Small intestine (tissue), 7 donors: ENCODE measurements at regions not wholly inside any gene's neighbourhood (a gene's known extent, or its start where the extent isn't known, plus 50 kb on each side); places are given as distances from the start of the nearest gene placed in this dataset.
A peak's percentile ranks its signal among the peaks of the same experiment; 100 is the strongest.

Experiments
- DNase-seq, 2 donors: peaks; one replicate each; pipeline versions ENCODE4 v3.0.0 to v3.0.0-alpha.2; 2013
- FAIRE-seq: peaks from 2 replicates; lab custom pipeline; 2012; peaks lifted over from hg19 to GRCh38; lab: Jason Lieb, UNC
- H3K27ac ChIP-seq, 3 donors: one replicate each; pipeline ENCODE4 v1.5.1; 2013; ENCODE audit warnings: low read length in 2 of 3, mild to moderate bottlenecking in 2 of 3, control low read depth in 1 of 3, inconsistent platforms in 1 of 3, low read depth in 1 of 3, moderate library complexity in 1 of 3
- H3K27me3 ChIP-seq, 3 donors: one replicate each; pipeline ENCODE4 v1.6.1; 2013; ENCODE audit warnings: low read length in 3 of 3, inconsistent platforms in 1 of 3; ENCODE audit not compliant: control insufficient read depth in 3 of 3, insufficient read depth in 3 of 3
- H3K36me3 ChIP-seq, 3 donors: one replicate each; pipeline ENCODE4 v1.6.1; 2013; ENCODE audit warnings: low read length in 3 of 3, inconsistent platforms in 1 of 3, low read depth in 1 of 3, mild to moderate bottlenecking in 1 of 3, moderate library complexity in 1 of 3; ENCODE audit not compliant: control insufficient read depth in 3 of 3, insufficient read depth in 2 of 3
- H3K4me1 ChIP-seq, 3 donors: one replicate each; pipeline ENCODE4 v1.6.1; 2013; ENCODE audit warnings: low read length in 2 of 3, inconsistent platforms in 1 of 3, low read depth in 1 of 3, mild to moderate bottlenecking in 1 of 3, moderate library complexity in 1 of 3; ENCODE audit not compliant: control insufficient read depth in 3 of 3, insufficient read depth in 2 of 3
- H3K4me3 ChIP-seq, 3 donors: one replicate each; pipeline ENCODE4 v1.5.1; 2013; ENCODE audit warnings: low read length in 3 of 3, control low read depth in 1 of 3, inconsistent platforms in 1 of 3, low read depth in 1 of 3, mild to moderate bottlenecking in 1 of 3, moderate library complexity in 1 of 3
- H3K9me3 ChIP-seq, 2 donors: one replicate each; pipeline ENCODE4 v1.6.1; 2013; ENCODE audit warnings: low read depth in 1 of 2, low read length in 1 of 2; ENCODE audit not compliant: control insufficient read depth in 2 of 2, insufficient read depth in 1 of 2
- WGBS, 3 donors: extraction: QIAGEN DNeasy Blood & Tissue Kit; methylation state at CpG; one replicate each; pipeline ENCODE4 v1.1.7; 2013; 5-methylcytosine and 5-hydroxymethylcytosine counted together
- donor health status: healthy with polysubstance abuse.
- donor health status: control.
- donor health status: control.
- donor health status: Bipolar disorder and iron deficiency.
- donor health status: healthy.

- FAIRE-seq (no peak), DNase-seq (no peak)
- Histone ChIP-seq H3K36me3 (no peaks in the 10 kb centered on the region), H3K27ac (no peak overlapping the region), H3K4me3 (no peak overlapping the region), H3K4me1 (peaks cover 0 to 4% (median 0%) of the 10 kb centered on the region in 3 donors), H3K9me3 (no peaks in the 10 kb centered on the region), H3K27me3 (no peaks in the 10 kb centered on the region)
- 84 to 88% (median 87%) methylated on average over 8 of the region's 8 CpGs for WGBS, 3 donors
Observed at GRCh38 chr14:54166049-54166950, 209.7 kb upstream of the BMP4 start.

GRCh38 chr14:54168489-54168888 is 211.9 kb upstream of the BMP4 start:
- no peak overlapping the region for H3K27ac ChIP-seq
- H3K27me3 ChIP-seq: no peaks in the 10 kb centered on the region
- WGBS, 3 donors: 56 to 82% (median 78%) methylated on average over 4 of the region's 4 CpGs
- H3K36me3 ChIP-seq: no peaks in the 10 kb centered on the region
- H3K4me3 ChIP-seq: no peak overlapping the region
- DNase-seq (no peak), FAIRE-seq (no peak)
- no peaks in the 10 kb centered on the region for H3K9me3 ChIP-seq
- H3K4me1 ChIP-seq: peaks cover 0 to 4% (median 0%) of the 10 kb centered on the region in 3 donors

GRCh38 chr14:54169254-54169924 is 212.8 kb upstream of the BMP4 start:
- FAIRE-seq: no peak
- no peaks in the 10 kb centered on the region for H3K36me3 ChIP-seq
- H3K27me3 ChIP-seq: no peaks in the 10 kb centered on the region
- DNase-seq: no peak
- WGBS, 3 donors: 8 to 44% (median 19%) methylated on average over 4 of the region's 4 CpGs
- H3K9me3 ChIP-seq: no peaks in the 10 kb centered on the region
- H3K4me3 ChIP-seq: no peak overlapping the region
- no peak overlapping the region for H3K27ac ChIP-seq
- H3K4me1 ChIP-seq: peaks cover 0 to 5% (median 0%) of the 10 kb centered on the region in 3 donors

- Histone ChIP-seq H3K9me3 (no peaks in the 10 kb centered on the region), H3K36me3 (no peaks in the 10 kb centered on the region), H3K4me3 (no peak overlapping the region), H3K27me3 (no peaks in the 10 kb centered on the region), H3K27ac (no peak overlapping the region), H3K4me1 (peaks cover 0 to 10% (median 0%) of the 10 kb centered on the region in 3 donors)
- FAIRE-seq: no peak
- DNase-seq: no peak
Observed at GRCh38 chr14:54170301-54170700, 213.7 kb upstream of the BMP4 start.

- no peaks in the 10 kb centered on the region for H3K36me3 ChIP-seq
- peaks cover 0 to 12% (median 3%) of the 10 kb centered on the region in 3 donors for H3K4me1 ChIP-seq
- FAIRE-seq (no peak), DNase-seq (no peak)
- WGBS, 3 donors: 71 to 83% (median 71%) methylated on average over 3 of the region's 3 CpGs
- H3K27ac ChIP-seq: no peak overlapping the region
- no peaks in the 10 kb centered on the region for H3K9me3 ChIP-seq
- no peaks in the 10 kb centered on the region for H3K27me3 ChIP-seq
- H3K4me3 ChIP-seq: no peak overlapping the region
Observed at GRCh38 chr14:54172114-54172513, 215.5 kb upstream of the BMP4 start.

- Histone ChIP-seq H3K27me3 (no peaks in the 10 kb centered on the region), H3K9me3 (no peaks in the 10 kb centered on the region), H3K4me1 (peaks cover 0 to 16% (median 3%) of the 10 kb centered on the region in 3 donors), H3K36me3 (no peaks in the 10 kb centered on the region), H3K27ac (no peak overlapping the region), H3K4me3 (no peak overlapping the region)
- no peak for DNase-seq
- no peak for FAIRE-seq
- WGBS, 3 donors: 70 to 79% (median 74%) methylated on average over 3 of the region's 3 CpGs
Observed at GRCh38 chr14:54172562-54172961, 215.9 kb upstream of the BMP4 start.

- Histone ChIP-seq H3K27ac (no peak overlapping the region), H3K4me1 (peaks cover 0 to 19% (median 6%) of the 10 kb centered on the region in 3 donors), H3K36me3 (no peaks in the 10 kb centered on the region), H3K4me3 (no peak overlapping the region), H3K9me3 (no peaks in the 10 kb centered on the region), H3K27me3 (no peaks in the 10 kb centered on the region)
- FAIRE-seq: no peak
- no peak for DNase-seq
- WGBS, 3 donors: 45 to 65% (median 64%) methylated on average over 2 of the region's 2 CpGs
Observed at GRCh38 chr14:54173802-54174201, 217.2 kb upstream of the BMP4 start.

- FAIRE-seq (no peak), DNase-seq (no peak)
- Histone ChIP-seq H3K36me3 (no peaks in the 10 kb centered on the region), H3K4me1 (peaks cover 0 to 25% (median 6%) of the 10 kb centered on the region in 3 donors), H3K27me3 (no peaks in the 10 kb centered on the region), H3K4me3 (no peak overlapping the region), H3K9me3 (no peaks in the 10 kb centered on the region), H3K27ac (peak overlapping the region in 1 of 3 donors; percentile 20)
- WGBS, 3 donors: 70 to 93% (median 91%) methylated on average over 1 of the region's 1 CpG
Observed at GRCh38 chr14:54174457-54174856, 217.8 kb upstream of the BMP4 start.
